Panc1 (cell line): ENCODE measurements at regions not wholly inside any gene's neighbourhood (a gene's known extent, or its start where the extent isn't known, plus 50 kb on each side); places are given as distances from the start of the nearest gene placed in this dataset.

ENCODE experiments used
- ATAC-seq: fragments of 200-7000 bp; cut with Tn5 transposase; 2 replicates; pipeline ENCODE4 v1.9.1; 2020; ENCODE audit warnings: mild to moderate bottlenecking, moderate library complexity
- BruUV-seq: library from RNA; stranded (reverse); fragments of 400-500 nt; replicated peaks from 2 replicates; lab custom pipeline; 2021; lab: Mats Ljungman, UMichigan
- CTCF ChIA-PET: fragments of 300-600 bp; sonication (Branson Sonifier 250); formaldehyde crosslinking; loops from one replicate; lab custom pipeline; 2022; ENCODE audit warnings: antibody characterized with exemption; lab: Charles Lee
- POLR2A ChIA-PET: fragments of 300-600 bp; sonication (Branson Sonifier 250); formaldehyde crosslinking; loops from one replicate; lab custom pipeline; 2022; ENCODE audit warnings: antibody characterized with exemption; lab: Charles Lee
- DNase-seq: peaks from one replicate; pipeline ENCODE4 v3.0.0-alpha.2; 2010; ENCODE audit warnings: low read depth, low spot score
- H3K27ac ChIP-seq: 2 replicates; pipeline ENCODE4 v1.5.1; 2011; ENCODE audit warnings: mild to moderate bottlenecking, low read length, inconsistent platforms
- H3K27me3 ChIP-seq: fragments of 200-500 bp; sonication (Bioruptor generic); 2 replicates; pipeline ENCODE4 v1.6.0; 2014; ENCODE audit warnings: low read length, inconsistent platforms; ENCODE audit not compliant: control insufficient read depth, insufficient read depth
- H3K36me3 ChIP-seq: fragments of 200-500 bp; sonication (Bioruptor generic); 2 replicates; pipeline ENCODE4 v1.5.1; 2014; ENCODE audit warnings: inconsistent platforms, mild to moderate bottlenecking, low read length, moderate library complexity; ENCODE audit not compliant: control insufficient read depth, insufficient read depth
- H3K4me1 ChIP-seq: 2 replicates; pipeline ENCODE4 v1.5.1; 2011; ENCODE audit warnings: inconsistent platforms, mild to moderate bottlenecking, low read length, moderate library complexity; ENCODE audit not compliant: control insufficient read depth, insufficient read depth
- H3K4me3 ChIP-seq, 2 experiments: 2 replicates each; pipeline ENCODE4 v1.5.1; 2011 to 2012; ENCODE audit warnings: low read depth in 2 of 2, low read length in 2 of 2, mild to moderate bottlenecking in 2 of 2, inconsistent platforms in 1 of 2, moderate library complexity in 1 of 2
- H3K9me3 ChIP-seq: fragments of 200-500 bp; sonication (Bioruptor generic); 2 replicates; pipeline ENCODE4 v1.5.1; 2014; ENCODE audit warnings: low read depth, mild to moderate bottlenecking, inconsistent platforms, low read length, moderate library complexity; ENCODE audit not compliant: control insufficient read depth, insufficient read depth
- POLR2AphosphoS5 ChIP-seq: IDR thresholded peaks from 2 replicates; pipeline ENCODE4 v1.6.1; 2012; ENCODE audit warnings: mild to moderate bottlenecking, low read depth, low read length, moderate library complexity
- REST ChIP-seq, 2 experiments: IDR thresholded peaks; 2 replicates each; pipeline ENCODE4 v1.6.1; 2011 to 2012; ENCODE audit warnings: low read depth in 2 of 2, control low read depth in 1 of 2, low read length in 1 of 2, mild to moderate bottlenecking in 1 of 2, moderate library complexity in 1 of 2; ENCODE audit not compliant: insufficient read depth in 1 of 2
- SIN3A ChIP-seq: IDR thresholded peaks from 2 replicates; pipeline ENCODE4 v1.6.1; 2012; ENCODE audit warnings: low read depth, mild to moderate bottlenecking, low read length, moderate library complexity, borderline replicate concordance; ENCODE audit not compliant: insufficient read depth
- TCF7L2 ChIP-seq: IDR thresholded peaks from 2 replicates; pipeline ENCODE4 v1.6.1; 2011; ENCODE audit warnings: mild to moderate bottlenecking, low read depth, low read length, inconsistent platforms
- in situ Hi-C: cut with HindIII; loops from 2 replicates; pipeline ENCODE4 v1.10.0; 2016; ENCODE audit warnings: low sequenced_read_pairs, low pct_unique_long_range_greater_than_20kb
- intact Hi-C: fragments of 100-400 bp; cut with micrococcal nuclease; formaldehyde crosslinking; loops from one replicate; pipeline ENCODE4 v1.10.0; 2022; ENCODE audit not compliant: unreplicated experiment
- TF ChIP-seq, protein P1 (sequence below): fragments of 450-650 bp; IDR thresholded peaks from 2 replicates; pipeline ENCODE4 v1.5.1; 2017; ENCODE audit warnings: mild to moderate bottlenecking

- ChIA-PET CTCF (no interaction called here), POLR2A (no interaction called here)
- H3K4me1 ChIP-seq = no peaks in the 10 kb centered on the region
- in situ Hi-C loops (no loop called here), intact Hi-C loops (no loop called here)
- H3K4me3 ChIP-seq = no peak overlapping the region
- H3K36me3 ChIP-seq = no peaks in the 10 kb centered on the region
- ATAC-seq (no peak), DNase-seq (no peak)
- no peak overlapping the region for H3K27ac ChIP-seq
- H3K9me3 ChIP-seq = no peaks in the 10 kb centered on the region
- TF ChIP-seq, protein P1, sequence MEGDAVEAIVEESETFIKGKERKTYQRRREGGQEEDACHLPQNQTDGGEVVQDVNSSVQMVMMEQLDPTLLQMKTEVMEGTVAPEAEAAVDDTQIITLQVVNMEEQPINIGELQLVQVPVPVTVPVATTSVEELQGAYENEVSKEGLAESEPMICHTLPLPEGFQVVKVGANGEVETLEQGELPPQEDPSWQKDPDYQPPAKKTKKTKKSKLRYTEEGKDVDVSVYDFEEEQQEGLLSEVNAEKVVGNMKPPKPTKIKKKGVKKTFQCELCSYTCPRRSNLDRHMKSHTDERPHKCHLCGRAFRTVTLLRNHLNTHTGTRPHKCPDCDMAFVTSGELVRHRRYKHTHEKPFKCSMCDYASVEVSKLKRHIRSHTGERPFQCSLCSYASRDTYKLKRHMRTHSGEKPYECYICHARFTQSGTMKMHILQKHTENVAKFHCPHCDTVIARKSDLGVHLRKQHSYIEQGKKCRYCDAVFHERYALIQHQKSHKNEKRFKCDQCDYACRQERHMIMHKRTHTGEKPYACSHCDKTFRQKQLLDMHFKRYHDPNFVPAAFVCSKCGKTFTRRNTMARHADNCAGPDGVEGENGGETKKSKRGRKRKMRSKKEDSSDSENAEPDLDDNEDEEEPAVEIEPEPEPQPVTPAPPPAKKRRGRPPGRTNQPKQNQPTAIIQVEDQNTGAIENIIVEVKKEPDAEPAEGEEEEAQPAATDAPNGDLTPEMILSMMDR = no peak
- TF ChIP-seq REST (IDR thresholded peaks at IDR 0.05; ENCODE audit: insufficient read depth in 1 of 2, low read depth in 2 of 2, low read length in 1 of 2) (no peak), SIN3A (no peak), TCF7L2 (no peak)
- H3K27me3 ChIP-seq = no peaks in the 10 kb centered on the region
- BruUV-seq = no TSS peak
Measured at GRCh38 chr6:56347526-56347925, 100.1 kb upstream of the COL21A1 start.

DNA sequence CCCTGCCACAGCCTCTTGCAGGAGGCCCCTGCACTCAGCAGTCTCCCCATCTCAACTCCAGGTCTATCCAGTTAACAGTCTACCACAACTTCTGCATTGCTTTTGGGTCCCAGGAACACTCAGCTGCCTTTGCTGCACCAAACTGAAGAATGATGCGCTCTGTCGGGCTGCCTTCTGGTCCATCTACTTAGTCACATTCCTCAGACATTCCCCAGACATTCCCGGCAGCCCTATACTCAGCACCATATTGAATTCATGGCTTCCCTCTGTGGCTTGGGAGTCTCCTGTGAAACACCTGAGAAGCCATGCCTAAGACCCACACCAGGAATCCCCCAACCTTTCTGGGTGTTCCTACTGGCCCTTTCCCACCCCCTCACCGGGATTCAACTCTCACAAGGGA, 99.6 kb upstream of the COL21A1 start:
- H3K27ac ChIP-seq = no peak overlapping the region
- TF ChIP-seq TCF7L2 (no peak), POLR2AphosphoS5 (no peak), REST (IDR thresholded peaks at IDR 0.05; ENCODE audit: insufficient read depth in 1 of 2, low read depth in 2 of 2, low read length in 1 of 2) (no peak), SIN3A (no peak)
- TF ChIP-seq, protein P1 = no peak
- no peak for DNase-seq
- no peak overlapping the region for H3K4me3 ChIP-seq
- H3K9me3 ChIP-seq = no peaks in the 10 kb centered on the region
- ChIA-PET POLR2A (no interaction called here), CTCF (no interaction called here)
- H3K36me3 ChIP-seq = no peaks in the 10 kb centered on the region
- intact Hi-C loops (no loop called here), in situ Hi-C loops (no loop called here)
- no peaks in the 10 kb centered on the region for H3K27me3 ChIP-seq
- BruUV-seq = no TSS peak
- no peaks in the 10 kb centered on the region for H3K4me1 ChIP-seq
- no peak for ATAC-seq
